Fibroblast of pulmonary artery (primary cell): ENCODE measurements at regions not wholly inside any gene's neighbourhood (a gene's known extent, or its start where the extent isn't known, plus 50 kb on each side); places are given as distances from the start of the nearest gene placed in this dataset.
"Not testable (repeated sequence)": the region's sequence is repeated elsewhere in the genome, so short reads cannot be mapped to it uniquely, and the experiment has no call there.

Source experiments
- DNase-seq: peaks from one replicate; pipeline ENCODE4 v3.0.0-alpha.2; 2010; ENCODE audit warnings: low read depth
- H3K4me3 ChIP-seq: replicated peaks from 2 replicates; pipeline ENCODE4 v1.5.1; 2011; ENCODE audit warnings: low read depth, mild to moderate bottlenecking, control low read depth, low read length, moderate library complexity
- CTCF ChIP-seq: IDR thresholded peaks from 2 replicates; pipeline ENCODE4 v1.5.1; 2011; ENCODE audit warnings: mild to moderate bottlenecking, control low read depth, low read length, inconsistent platforms; ENCODE audit errors: missing control alignments

GRCh38 chr2:39902103-39902502 is 123.0 kb upstream of the THUMPD2 start:
- peak; percentile 32 for DNase-seq
- no peak for TF ChIP-seq CTCF
- no peak overlapping the region for H3K4me3 ChIP-seq

GRCh38 chr2:39898934-39899333 is 119.9 kb upstream of the THUMPD2 start:
- H3K4me3 ChIP-seq = no peak overlapping the region
- TF ChIP-seq CTCF = no peak
- peak; percentile 69 for DNase-seq

GRCh38 chr2:39897273-39897672 is 118.2 kb upstream of the THUMPD2 start:
- no peak for TF ChIP-seq CTCF
- H3K4me3 ChIP-seq = no peak overlapping the region

GRCh38 chr2:39894082-39894481 is 115.0 kb upstream of the THUMPD2 start:
- no peak for DNase-seq
- no peak overlapping the region for H3K4me3 ChIP-seq
- TF ChIP-seq CTCF = no peak

More at GRCh38 chr2:39897273-39897672, 118.2 kb upstream of the THUMPD2 start:
- DNase-seq = no peak

GRCh38 chr2:39893616-39894015 is 114.6 kb upstream of the THUMPD2 start:
- DNase-seq = no peak
- no peak overlapping the region for H3K4me3 ChIP-seq
- TF ChIP-seq CTCF = no peak

GRCh38 chr2:39881948-39882347 is 102.9 kb upstream of the THUMPD2 start:
- no peak for TF ChIP-seq CTCF
- DNase-seq = no peak
- no peak overlapping the region for H3K4me3 ChIP-seq

GRCh38 chr2:39881494-39881893 is 102.4 kb upstream of the THUMPD2 start:
- no peak overlapping the region for H3K4me3 ChIP-seq
- no peak for TF ChIP-seq CTCF
- DNase-seq = no peak

- H3K4me3 ChIP-seq, DNase-seq: not testable (repeated sequence)
Measured at GRCh38 chr2:39879001-39879400, 99.9 kb upstream of the THUMPD2 start.
